KMS-11 (cell line): ENCODE measurements at regions not wholly inside any gene's neighbourhood (a gene's known extent, or its start where the extent isn't known, plus 50 kb on each side); places are given as distances from the start of the nearest gene placed in this dataset.
"Not testable (repeated sequence)": the region's sequence is repeated elsewhere in the genome, so short reads cannot be mapped to it uniquely, and the experiment has no call there.

Experiments used
- H2AFZ ChIP-seq: fragments of 200-600 bp; sonication (generic); 2 replicates; pipeline ENCODE4 v1.6.1; 2016; ENCODE audit warnings: antibody characterized with exemption, mixed run types, low read depth
- H3K27ac ChIP-seq: fragments of 200-600 bp; sonication (generic); 2 replicates; pipeline ENCODE4 v1.6.1; 2016; ENCODE audit warnings: mild to moderate bottlenecking, mixed run types
- H3K27me3 ChIP-seq: fragments of 200-600 bp; sonication (generic); 2 replicates; pipeline ENCODE4 v1.6.1; 2017; ENCODE audit warnings: mild to moderate bottlenecking, low read depth, mixed run types, moderate library complexity; ENCODE audit not compliant: insufficient read depth
- H3K36me3 ChIP-seq: fragments of 200-600 bp; sonication (generic); 2 replicates; pipeline ENCODE4 v1.6.1; 2017; ENCODE audit warnings: mild to moderate bottlenecking, mixed run types; ENCODE audit not compliant: insufficient read depth
- H3K4me1 ChIP-seq: fragments of 200-600 bp; sonication (generic); 2 replicates; pipeline ENCODE4 v1.6.1; 2016; ENCODE audit warnings: mild to moderate bottlenecking, low read depth, mixed run types; ENCODE audit not compliant: poor library complexity, severe bottlenecking
- H3K4me2 ChIP-seq: fragments of 200-600 bp; sonication (generic); 2 replicates; pipeline ENCODE4 v1.7.0; 2016; ENCODE audit warnings: mild to moderate bottlenecking, mixed run types
- H3K4me3 ChIP-seq: fragments of 200-600 bp; sonication (generic); IDR thresholded peaks from 2 replicates; pipeline ENCODE4 v1.6.1; 2017; ENCODE audit warnings: low read depth, low read length, mixed read lengths; ENCODE audit not compliant: insufficient read depth
- H3K79me2 ChIP-seq: fragments of 200-600 bp; sonication (generic); 2 replicates; pipeline ENCODE4 v1.6.1; 2016; ENCODE audit warnings: low read depth, mixed run types; ENCODE audit not compliant: insufficient read depth
- H3K9ac ChIP-seq: fragments of 200-600 bp; sonication (generic); 2 replicates; pipeline ENCODE4 v1.6.1; 2016; ENCODE audit warnings: mild to moderate bottlenecking, mixed run types
- H4K20me1 ChIP-seq: fragments of 200-600 bp; sonication (generic); 2 replicates; pipeline ENCODE4 v1.6.1; 2016; ENCODE audit warnings: mild to moderate bottlenecking, mixed run types; ENCODE audit not compliant: insufficient read depth
- TF ChIP-seq, protein P1 (sequence below): fragments of 200-600 bp; sonication (generic); conservative IDR thresholded peaks from 2 replicates; pipeline ENCODE4 v1.6.1; 2017; ENCODE audit warnings: low read depth, mild to moderate bottlenecking, antibody characterized with exemption, low read length, moderate library complexity, mixed read lengths

DNA sequence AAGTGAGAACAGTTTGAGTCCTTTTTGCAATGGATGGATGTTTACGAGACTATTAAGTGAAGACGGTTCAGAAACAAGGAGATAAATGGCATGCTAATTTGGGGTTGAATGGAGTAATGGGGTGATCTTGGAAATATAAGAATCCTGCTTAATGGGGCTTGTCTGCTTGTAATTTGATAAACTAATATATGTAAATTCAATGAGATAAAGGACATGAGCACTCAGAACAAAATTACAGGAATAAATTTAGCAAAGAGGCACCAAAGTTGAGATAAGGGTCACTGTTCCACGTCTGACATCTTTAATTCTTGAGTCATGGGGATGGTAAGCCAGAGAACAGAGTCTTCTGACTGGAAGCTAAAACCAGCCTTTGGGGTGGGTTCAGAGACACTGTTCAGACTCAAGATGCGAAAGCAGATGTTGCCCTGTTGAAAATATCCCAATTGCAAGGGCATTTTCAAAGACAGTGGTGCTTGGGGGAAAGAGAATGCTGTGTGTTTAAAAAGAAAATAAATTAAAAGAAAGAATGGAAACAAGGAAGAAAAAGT lies 67.8 kb upstream of the CHRNB4 start:
- TF ChIP-seq, protein P1, sequence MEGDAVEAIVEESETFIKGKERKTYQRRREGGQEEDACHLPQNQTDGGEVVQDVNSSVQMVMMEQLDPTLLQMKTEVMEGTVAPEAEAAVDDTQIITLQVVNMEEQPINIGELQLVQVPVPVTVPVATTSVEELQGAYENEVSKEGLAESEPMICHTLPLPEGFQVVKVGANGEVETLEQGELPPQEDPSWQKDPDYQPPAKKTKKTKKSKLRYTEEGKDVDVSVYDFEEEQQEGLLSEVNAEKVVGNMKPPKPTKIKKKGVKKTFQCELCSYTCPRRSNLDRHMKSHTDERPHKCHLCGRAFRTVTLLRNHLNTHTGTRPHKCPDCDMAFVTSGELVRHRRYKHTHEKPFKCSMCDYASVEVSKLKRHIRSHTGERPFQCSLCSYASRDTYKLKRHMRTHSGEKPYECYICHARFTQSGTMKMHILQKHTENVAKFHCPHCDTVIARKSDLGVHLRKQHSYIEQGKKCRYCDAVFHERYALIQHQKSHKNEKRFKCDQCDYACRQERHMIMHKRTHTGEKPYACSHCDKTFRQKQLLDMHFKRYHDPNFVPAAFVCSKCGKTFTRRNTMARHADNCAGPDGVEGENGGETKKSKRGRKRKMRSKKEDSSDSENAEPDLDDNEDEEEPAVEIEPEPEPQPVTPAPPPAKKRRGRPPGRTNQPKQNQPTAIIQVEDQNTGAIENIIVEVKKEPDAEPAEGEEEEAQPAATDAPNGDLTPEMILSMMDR, result no peak
- Histone ChIP-seq H3K9ac (no peak overlapping the region), H3K36me3 (no peaks in the 10 kb centered on the region), H3K27ac (no peak overlapping the region), H2AFZ (peak overlapping the region; percentile 87), H3K79me2 (no peaks in the 10 kb centered on the region), H4K20me1 (no peaks in the 10 kb centered on the region), H3K4me1 (peaks cover 13% of the 10 kb centered on the region), H3K4me3 (no peak overlapping the region), H3K27me3 (no peaks in the 10 kb centered on the region), H3K4me2 (peak overlapping the region; percentile 58; the same call in 1 of the 2 replicates)

DNA sequence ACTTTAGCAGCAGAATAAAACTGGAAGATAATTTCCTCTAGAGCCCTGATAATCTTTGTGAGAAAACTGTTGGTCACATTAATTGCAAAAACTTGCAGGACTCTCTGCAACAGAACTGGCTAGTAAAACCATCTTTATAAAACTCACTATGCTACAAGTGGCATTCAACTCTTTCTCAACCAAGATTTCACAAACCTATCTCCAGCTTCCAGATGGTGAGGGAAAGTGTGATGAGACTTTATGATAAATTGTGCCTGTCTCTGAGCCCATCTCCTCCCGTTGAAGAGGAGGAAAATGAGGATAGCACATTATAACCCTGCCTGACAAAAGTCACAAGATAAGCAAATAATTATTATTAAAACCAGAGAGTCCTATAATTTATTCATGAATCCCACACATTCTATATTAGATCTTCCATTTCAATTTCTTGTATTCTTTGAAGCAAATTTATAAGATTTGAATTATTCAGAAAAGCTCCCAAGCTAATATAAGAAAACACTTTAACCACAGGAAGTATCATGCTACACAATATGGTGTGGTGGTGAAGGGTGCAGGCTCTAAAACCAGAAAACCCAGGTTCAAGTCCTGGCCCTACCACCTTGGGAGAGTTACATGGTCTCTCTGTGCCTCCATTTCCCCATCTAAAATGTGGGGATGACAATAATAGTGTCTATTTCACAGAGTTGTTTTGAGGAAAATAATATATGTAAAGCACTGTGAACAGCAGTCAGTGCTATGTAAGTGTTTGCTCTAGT lies 65.6 kb upstream of the CHRNB4 start:
- not testable (repeated sequence) for H3K9ac ChIP-seq, H3K79me2 ChIP-seq, H3K27me3 ChIP-seq, H3K4me2 ChIP-seq, H2AFZ ChIP-seq, H4K20me1 ChIP-seq, H3K36me3 ChIP-seq, H3K4me3 ChIP-seq, H3K27ac ChIP-seq
- peaks cover 19% of the 10 kb centered on the region for H3K4me1 ChIP-seq

DNA sequence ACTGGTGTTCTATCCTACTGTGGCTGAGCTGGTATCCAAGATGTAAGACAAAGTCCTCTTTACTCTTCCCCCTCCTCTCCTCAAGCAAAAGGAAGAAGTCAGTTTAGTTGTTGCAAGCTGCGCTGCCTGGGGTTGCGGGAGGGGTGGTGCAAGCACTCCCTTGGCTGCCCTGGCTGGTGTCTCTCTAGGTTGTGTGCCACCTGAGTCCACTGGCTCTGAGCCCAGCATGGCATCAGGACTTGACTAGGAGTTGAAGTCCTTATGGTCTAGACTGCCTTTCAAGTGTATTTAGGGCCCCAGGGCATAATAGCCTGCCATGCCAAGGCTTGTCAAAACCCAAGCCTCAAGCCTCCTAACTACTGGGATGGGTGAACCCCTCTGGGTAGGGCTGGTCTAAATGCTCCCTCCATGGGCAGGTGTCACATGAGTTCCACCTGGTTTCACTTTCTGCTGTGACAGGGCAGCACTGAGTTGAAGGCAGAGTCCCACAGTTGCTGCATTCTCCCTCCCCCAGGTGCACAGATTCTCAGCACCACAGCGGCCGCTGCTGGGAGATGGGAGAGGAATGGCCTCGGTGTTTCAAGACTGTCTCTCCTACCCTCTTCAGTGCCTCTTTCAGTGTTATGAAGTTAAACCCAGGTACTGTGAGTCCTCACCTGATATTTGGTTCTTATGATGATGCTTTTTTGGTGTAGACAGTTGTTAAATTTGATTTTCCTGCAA lies 62.5 kb upstream of the CHRNB4 start:
- H3K27ac ChIP-seq, H4K20me1 ChIP-seq, H3K4me2 ChIP-seq: not testable (repeated sequence)

DNA sequence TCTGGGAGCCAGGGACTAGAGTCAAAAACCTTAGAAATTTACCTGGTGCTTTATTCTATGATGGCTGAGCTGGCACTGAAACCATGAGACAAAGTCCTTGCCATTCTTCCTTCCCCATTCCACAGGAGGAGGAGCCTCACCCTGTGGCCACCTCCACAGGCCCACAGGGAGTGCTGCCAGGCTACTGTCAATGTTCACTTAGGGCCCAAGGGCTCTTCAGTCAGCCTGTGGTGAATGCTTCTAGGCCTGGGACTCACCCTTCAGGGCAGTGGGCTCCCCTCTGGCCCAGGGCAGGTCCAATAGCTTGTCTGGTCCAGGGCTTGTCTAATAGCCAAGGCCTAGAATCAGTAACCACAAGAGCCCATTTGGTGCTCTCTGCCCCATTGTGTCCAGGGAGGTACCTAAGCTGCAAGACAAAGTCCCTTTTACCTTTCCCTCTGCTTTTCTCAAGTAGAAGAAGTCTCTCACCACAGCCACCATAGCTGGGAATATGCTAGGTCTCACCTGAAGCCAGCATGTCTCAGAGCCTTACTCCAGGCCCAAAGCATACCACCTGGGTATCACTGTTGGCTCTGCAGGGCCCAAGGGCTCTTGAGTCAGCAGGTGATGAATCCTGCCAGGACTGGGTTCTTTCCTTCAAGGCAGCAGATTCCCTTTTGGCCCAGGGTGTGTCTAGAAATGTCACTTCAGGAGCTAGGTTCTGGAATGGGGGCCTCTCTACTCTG lies 61.8 kb upstream of the CHRNB4 start:
- Histone ChIP-seq H3K4me3 (no peak overlapping the region), H2AFZ (no peak overlapping the region), H3K27ac (no peak overlapping the region), H3K4me1 (peaks cover 9% of the 10 kb centered on the region), H3K36me3 (no peaks in the 10 kb centered on the region), H3K27me3 (no peaks in the 10 kb centered on the region), H3K79me2 (no peaks in the 10 kb centered on the region), H3K4me2 (no peak overlapping the region), H4K20me1 (no peaks in the 10 kb centered on the region), H3K9ac (no peak overlapping the region)
- TF ChIP-seq, protein P1, result no peak

More for the DNA sequence above, 62.5 kb upstream of the CHRNB4 start:
- H3K36me3 ChIP-seq, H3K79me2 ChIP-seq, H3K4me1 ChIP-seq, H3K27me3 ChIP-seq, H2AFZ ChIP-seq, H3K9ac ChIP-seq, H3K4me3 ChIP-seq: not testable (repeated sequence)

DNA sequence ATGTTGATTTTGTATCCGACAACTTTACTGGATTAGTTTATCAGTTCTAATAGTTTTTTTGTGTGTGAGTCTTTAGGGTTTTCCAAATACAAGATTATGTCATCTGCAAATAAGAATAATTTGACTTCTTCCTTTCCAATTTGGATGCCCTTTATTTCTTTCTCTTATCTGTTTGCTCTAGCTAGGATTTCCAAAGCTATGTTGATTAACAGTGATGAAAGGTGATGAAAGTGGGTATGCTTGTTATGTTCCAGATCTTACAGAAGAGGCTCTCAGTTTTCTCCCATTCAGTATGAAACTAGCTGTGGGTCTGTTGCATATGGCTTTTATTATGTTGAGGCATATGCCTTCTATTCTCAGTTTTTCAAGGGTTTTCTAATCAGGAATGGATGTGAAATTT lies 56.4 kb upstream of the CHRNB4 start:
- Histone ChIP-seq H3K79me2 (no peaks in the 10 kb centered on the region), H3K36me3 (no peaks in the 10 kb centered on the region), H3K9ac (no peak overlapping the region), H3K27ac (no peak overlapping the region), H4K20me1 (no peaks in the 10 kb centered on the region), H2AFZ (no peak overlapping the region), H3K4me1 (no peaks in the 10 kb centered on the region), H3K4me3 (no peak overlapping the region), H3K27me3 (no peaks in the 10 kb centered on the region), H3K4me2 (no peak overlapping the region)
- TF ChIP-seq, protein P1, result no peak
